Mucosa of gallbladder (tissue), 1 donor: ENCODE measurements at regions not wholly inside any gene's neighbourhood (a gene's known extent, or its start where the extent isn't known, plus 50 kb on each side); places are given as distances from the start of the nearest gene placed in this dataset.
"Not testable (repeated sequence)": the region's sequence is repeated elsewhere in the genome, so short reads cannot be mapped to it uniquely, and the experiment has no call there.

Experiments
- DNase-seq: peaks from one replicate; pipeline ENCODE4 v3.0.0-alpha.2; 2020; ENCODE audit warnings: low spot score
- donor health status: DM: no; HTN: no; CAD: no.

DNA sequence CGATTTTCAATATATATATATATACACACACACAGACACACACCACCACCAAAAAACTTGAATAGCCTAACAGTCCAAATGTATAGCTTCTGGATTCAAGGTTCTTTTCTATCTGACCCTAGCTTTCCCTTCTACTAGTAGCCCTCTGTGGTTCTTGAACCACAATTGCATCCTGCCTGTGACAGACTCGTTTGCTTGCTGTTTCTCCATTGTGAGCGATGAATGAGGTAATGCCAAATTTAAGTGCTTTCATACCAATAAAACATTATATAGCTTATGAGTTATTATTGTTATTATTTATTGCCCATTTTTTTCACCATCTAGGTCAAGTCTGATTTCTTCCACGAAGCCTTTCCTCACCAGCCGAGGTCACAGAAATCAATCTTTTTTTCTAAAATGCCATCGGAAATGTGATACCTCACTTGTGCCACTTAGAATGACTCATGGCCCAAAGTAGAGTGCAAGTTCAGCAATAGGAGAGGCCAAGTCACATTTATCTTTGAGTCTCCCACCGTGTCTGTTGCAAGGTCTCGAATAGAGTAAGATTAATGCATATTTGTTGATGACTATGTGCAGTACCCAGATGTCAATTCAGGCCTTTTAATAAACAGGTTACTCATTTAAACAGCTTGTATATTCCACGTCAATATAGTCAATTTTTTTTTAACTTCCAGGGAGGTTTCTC is 1015.8 kb upstream of the SEL1L start:
- DNase-seq, result no peak

DNA sequence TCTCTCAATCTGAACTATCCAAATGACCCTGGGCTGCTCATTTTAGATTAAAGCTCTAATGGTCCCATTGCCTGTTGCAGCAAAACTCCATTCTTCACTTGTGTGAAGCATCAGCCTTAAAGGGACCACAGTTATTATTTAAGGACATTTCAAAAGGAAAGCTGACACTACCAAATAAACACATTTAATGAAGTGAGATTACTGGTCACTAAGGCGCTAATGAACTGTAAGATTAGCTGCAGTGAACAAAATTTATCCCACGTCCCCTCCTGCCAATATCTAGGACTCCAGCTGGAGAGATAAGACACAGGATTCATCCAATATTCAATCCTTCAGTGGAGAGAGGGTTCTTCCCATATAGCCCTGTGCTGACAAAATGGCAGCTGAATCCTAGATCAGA is 1029.2 kb upstream of the SEL1L start:
- DNase-seq, result no peak

DNA sequence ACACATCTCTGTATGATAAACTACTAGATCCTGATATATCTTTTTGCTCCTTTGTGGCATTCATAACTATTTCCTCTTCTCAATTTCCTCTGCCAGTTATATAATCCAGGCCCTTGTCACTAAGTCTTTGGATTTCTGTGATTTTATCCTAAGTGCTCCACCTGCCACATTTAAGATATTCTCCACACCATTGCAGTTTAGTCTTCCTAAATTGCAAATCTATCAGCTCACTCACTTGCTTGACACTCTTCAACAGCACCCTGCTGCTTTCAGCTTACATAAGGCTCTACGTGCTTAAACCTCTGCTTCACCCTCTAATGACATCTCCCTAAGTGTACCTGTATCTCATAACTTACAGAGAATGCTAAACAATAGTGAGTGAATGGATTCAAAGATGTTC is 1032.2 kb upstream of the SEL1L start:
- no peak for DNase-seq

DNA sequence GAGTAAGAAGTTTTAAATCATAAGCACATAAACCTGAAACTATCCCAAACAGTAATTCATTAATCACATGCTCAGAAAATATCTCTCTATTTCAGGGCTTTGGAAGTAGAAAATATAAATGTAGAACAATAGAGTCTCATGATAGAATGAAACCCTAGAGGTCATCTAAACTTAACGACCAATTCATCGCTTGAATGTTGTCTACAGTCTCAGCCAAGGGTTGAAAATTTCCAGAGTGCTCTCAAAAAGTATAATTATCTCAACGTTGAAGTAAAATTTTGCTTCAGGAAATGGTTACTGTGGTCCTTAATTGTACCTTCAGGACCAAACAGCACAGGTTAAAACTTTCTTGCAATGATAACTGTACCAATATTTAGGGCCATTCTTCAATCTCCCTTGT is 1053.6 kb upstream of the SEL1L start:
- no peak for DNase-seq

DNA sequence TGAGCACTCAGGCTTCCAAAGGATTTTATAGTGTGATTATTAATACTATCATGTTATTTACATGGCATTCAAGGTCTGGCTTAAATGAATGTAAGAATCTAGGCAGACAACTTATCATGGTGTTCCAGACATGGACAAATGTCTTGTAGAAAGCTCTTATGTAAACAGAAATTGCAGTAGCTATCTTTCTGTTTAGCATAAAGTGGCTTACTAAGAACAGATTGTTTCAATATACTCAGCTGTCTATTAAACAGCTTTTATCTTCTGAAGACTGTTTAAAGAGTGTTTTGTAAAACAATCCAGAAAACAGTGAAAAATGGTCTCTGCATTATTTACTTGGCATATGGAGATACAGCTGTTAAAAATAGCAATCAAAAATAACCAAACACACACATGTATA is 1061.8 kb upstream of the SEL1L start:
- DNase-seq, result no peak

DNA sequence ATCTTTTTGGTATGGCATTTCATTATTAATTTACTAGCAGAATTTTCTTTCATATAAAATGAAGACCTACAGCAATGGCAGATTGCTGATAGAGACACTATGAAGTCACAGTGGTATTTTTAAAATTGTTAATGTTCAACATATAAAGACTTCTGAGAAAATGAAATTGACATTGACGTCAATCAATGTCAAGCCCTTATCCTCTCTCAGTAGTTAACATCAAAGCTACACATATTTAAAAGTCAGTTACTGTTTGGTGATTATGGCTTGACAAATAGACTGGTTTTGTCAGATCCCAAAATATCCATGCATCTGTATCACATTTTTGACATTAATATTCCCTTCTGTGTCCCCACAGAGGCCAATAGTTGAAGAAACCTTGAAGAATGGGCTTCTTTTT is 1069.1 kb upstream of the SEL1L start:
- no peak for DNase-seq

DNA sequence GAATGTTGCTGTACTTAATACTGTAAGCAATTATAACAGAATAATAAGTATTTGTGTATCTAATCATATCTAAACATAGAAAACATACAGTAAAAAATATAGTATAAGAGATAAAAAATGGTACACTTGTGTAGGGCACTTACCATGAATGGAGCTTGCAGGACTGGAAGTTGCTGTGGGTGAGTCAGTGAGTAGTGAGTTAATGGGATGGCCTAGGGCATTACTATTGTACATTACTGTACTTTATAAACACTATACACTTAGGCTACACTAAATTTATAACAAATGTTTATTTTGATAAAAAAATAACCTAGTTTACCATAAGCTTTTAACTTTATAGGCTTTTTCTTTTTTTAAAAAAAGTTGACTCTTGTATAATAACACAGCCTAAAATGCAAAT is 1071.2 kb upstream of the SEL1L start:
- DNase-seq, result no peak

DNA sequence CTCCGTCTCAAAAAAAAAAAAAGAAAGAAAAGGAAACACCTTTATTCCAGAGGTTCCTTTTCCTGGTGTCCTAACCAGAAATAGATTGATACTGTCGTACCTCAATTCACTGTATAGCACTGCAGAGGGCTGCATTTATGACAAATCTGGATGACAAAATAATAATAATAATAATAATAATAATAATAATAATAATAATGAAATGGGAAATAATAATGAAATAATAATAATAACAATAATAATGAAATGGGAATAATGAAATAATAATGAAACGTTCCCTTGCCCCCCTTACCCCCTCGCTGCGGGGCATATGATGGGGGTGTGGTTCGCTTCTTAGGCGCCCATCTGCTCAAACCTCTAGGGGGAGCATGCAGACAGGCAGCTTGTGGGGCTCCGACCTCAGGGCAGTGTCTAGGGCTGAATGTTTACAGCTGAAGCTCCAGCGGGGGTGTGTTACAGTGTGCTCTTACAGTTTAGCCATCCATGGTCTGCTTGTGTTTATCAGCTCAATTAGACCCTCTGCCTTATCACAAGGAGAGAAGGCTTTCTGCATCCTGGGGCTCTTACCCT is 1088.3 kb upstream of the SEL1L start:
- DNase-seq, result no peak

DNA sequence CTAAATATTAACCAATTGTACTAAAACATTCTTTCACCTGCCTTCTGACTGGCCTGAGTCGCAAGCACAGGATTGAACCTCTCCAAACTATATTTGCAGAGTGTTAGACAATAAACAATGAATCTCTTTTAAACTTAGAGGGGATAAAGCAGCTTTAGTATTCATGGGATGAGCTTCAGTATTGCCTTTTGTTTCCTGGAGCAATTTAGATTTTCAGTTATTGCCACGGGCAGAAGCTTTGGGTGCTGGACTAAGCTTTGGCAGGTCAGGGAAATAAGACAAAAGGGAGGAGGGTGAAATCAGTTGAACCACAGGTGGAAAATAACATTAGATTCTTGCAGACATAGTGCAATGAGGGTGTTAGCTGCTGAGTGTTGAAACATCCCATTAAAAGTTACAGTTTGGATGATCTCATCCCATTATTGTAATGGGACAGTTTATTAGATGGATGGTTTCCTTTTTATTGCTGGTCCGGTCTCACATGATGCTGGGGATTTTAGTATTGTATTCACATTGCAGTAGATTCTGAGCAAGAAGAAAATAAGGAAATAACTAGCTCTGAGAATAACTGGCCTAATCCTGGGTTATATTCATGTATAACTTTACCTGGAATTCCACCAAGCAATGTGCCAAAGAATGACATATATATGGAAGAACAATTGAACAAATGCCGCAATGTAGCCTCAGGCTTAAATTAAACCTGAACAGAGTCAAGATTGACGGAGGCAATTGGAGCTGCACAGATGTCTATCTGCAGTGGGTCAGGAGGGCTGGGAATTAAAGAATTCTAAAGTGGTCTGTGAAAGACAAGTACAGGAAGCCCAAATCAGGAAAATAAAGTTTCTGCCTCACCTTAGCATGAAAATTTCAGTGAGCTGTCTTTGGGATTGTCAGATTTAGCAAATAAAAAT is 1092.8 kb upstream of the SEL1L start:
- no peak for DNase-seq

DNA sequence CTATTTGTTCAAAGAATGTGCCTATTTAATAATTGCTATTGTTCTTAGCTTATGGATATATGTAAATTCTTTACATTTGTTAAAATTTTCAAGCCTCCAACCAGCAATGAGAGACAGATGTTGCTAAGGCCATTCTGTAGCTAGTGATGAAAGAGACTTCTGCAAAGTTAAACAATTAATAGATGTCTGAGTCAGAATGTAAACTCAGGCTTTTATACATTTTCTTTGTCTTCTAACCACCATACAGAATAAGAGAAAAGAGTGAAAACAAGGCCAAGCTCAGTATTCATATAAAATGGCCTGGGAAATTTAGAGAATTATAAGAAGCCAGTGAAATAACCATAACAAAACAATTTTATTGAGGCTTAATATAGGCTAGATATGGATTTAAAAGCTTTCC is 1102.3 kb upstream of the SEL1L start:
- no peak for DNase-seq

DNA sequence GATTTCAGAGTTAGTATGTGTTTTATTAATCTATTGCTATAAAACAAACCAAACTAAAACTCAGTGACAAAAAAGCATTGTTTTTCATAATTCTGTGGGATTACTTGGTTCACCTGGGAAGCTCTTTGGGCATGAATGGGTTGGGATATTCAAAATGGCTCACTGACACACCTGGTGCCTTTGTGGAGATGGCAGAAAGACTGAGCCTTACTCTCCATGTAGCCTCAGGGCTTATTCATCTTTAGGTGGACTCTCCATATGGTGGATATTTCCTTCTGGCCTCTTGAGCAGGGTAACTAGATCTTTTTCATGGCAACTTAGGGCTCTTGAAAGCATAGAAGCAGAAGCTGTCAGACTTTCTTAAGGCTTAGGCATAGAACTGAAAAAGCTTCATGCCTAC is 1102.8 kb upstream of the SEL1L start:
- no peak for DNase-seq

DNA sequence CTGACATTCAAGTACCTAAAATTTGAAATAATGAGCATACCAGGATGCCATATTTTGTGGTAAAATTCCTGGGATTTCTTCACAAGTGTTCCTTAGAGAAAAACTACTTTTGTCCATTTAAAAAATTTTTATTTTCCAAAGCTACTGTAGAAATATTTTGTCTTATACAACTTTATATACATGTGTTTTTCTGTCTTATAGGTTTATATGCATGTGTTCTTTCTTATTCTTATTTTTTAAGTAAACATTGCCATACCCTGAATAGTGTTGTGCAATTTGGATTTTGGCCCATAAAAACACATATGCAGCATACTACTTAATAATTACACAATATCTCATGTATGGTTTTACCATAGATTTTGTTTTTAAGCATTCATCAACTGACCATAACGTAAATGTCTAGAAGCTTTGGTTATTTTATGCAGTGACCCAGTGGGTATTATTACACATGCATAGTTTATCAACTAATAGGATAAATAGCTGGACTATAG is 1107.4 kb upstream of the SEL1L start:
- DNase-seq, result no peak

DNA sequence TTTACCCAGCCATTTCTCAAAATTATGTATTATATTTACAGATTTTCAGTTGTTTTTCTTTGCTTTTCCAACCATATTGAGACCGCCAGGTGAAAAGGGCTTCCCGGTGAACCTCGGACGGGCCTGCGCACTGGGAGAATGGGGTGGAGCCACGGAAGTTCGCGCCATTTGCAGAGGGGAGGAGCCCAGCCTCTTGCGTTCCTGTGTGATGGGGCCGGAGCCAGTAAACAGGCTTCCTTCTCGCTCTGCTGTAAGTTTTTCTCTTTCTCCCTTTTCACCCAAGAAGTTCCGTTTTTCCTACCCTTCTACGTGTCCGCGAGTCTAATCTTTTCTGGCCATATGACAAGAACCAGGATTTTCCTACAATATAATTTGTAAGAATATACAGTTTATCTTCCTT is 1108.8 kb upstream of the SEL1L start:
- peak; percentile 14 for DNase-seq

DNA sequence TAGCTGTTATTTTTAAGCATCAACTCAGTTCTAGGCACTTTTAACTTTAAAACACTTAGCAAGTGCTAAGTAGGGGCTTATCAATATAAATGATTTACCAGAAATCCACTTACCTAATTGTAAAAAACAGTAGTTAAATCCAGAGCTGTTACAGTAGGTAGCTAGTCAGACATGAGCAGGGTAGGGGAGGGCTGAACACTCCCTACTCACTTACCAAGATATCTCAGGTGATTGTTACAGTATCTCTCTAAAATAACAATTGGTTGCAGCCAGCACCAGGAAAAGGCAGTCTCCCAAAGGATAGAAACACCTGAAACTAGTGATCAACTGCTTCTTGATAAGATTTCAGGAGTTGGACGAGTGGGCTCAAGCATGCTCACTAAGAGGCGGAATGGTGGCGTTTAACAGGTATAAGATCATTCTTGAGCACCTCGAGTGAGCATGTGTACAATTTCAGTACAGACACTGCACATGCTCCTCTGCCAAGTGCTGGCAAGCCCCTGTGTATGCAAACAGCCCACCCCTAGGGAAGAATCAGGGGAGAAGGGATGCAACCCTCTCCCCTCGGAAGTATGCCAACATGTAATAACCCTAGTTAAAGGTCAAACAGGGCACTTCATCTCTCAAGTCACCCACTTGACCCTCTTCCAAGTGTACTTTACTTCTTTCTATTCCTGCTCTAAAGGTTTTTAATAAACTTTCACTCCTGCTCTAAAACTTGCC is 1113.6 kb upstream of the SEL1L start:
- DNase-seq, result no peak

DNA sequence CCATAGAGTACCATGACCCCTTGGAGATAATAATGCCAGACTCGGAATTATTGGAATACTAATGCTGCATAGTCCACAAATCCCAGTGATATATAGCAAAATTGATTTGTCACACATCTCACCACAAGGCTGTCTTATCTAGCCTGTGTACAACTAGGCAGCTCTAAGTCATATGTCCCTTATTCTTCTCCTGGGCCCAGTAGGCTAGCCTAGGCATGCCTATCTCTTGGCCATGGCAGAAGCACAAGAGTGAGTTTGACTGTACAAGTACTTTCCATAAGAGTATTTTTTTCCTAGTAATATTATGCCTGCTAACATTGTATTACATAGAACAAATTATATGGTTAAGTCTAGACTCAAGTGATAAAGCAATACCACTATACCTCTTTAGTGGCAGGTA is 1122.1 kb upstream of the SEL1L start:
- no peak for DNase-seq

DNA sequence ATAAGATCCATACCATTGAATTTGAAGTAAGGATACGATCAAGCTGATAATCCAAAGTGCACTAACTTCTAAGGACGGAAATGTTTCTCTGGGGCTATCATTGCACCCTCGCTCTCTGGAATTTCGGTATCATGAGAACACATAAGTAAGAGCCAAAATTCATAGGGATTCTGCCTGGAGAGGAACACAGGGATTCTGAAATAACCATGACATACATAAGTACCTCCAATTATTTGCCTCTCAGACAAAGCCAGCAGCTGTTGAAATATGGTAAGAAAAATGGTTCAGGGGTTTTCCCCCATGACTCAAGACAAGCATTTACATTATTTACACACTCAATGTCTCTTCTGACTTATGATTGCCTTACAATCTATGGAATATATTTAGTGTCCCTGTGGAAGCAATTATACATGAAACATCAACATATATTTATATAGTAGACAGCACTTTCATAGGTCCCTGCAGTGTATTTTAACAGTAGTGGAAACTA is 1123.6 kb upstream of the SEL1L start:
- no peak for DNase-seq

DNA sequence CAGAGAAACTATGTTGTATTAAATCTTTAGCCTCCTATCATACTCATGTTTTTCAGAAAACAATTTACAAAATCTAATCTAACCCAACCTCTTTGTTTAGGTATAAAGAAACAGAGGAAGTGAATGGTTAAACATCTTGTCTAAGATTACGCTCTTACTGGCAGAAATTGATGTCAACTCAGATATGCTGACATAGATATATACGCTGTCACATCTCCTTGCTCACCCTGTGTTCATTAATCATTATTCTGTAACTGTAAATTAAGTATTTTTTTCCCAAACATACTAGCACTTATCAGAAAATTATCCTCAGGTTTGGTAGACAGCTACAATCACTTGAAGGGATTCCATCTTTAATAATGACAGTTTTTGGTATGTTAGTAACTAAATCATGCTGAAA is 1127.6 kb upstream of the SEL1L start:
- no peak for DNase-seq

DNA sequence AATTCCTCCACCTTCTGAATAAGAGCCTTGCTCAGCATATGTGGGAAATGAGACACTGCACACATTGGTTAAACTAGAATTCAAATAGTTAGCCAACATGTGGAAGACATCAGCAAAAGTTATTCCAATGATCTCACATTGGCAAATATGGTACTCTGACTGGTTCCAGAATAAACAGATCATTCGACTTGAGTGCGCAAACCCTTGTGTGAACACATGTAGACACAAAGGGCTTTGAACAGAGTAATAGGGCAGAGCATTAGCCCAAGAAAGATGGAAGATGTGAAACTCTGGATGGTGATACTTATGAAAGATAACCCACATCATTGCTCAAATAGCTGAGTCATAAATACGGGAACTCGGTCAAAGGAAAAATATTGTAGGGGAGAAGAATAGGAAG is 1133.4 kb upstream of the SEL1L start:
- DNase-seq, result no peak

DNA sequence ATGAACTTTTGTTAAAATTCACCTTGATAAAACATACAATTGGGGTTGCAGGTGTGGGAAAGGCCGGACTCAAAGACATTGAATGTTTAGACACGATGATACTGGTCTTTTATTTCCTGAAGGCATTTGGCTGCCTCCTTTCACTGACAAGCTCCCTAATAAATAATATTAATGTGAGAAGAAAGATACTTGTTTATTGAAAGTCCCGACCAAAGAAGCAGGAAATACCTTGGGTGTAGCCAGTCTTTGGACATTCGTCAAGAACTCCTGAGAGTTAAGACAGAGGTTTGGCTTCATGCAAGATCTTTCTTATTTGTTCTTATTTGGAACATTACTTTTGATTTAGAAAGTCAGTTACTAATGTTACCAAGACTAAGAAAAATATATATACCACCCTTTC is 1133.8 kb upstream of the SEL1L start:
- DNase-seq, result no peak

DNA sequence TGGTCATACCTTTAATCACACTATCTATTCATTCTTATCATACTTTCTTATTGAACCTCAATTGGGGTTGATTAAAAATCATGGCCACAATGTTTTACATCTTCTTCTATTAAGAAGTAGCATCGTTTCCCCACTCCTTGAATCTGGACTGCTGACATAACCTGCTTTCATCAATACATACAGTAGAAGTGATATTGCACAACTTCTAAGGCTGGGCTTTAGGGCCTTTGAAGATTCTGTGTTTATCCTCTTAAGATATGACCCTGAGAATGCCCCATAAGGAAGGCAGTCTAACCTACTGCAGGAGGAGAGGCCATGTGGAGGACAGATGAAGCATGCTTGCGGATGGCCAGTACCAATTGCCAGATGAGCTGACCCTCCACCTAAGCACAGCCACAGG is 1142.8 kb upstream of the SEL1L start:
- no peak for DNase-seq

DNA sequence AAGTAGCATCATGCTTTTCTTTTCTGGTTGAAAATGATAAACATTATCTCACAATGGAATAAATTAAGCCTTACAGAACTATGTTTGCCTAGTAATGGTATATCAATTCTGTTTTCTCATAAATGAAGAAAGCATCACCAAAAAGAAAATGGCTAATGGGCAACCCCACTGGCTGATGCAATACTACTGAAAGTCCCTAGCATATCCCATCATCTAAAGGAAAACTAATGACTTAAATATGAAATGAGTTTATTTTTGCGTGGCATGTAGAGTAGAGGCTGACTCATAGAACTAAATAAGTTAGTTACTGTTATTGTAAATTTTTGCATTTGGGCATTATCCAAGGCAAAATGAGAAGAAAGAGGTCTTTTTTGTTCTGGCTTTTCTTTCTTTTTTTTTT is 1156.3 kb upstream of the SEL1L start:
- DNase-seq, result no peak

DNA sequence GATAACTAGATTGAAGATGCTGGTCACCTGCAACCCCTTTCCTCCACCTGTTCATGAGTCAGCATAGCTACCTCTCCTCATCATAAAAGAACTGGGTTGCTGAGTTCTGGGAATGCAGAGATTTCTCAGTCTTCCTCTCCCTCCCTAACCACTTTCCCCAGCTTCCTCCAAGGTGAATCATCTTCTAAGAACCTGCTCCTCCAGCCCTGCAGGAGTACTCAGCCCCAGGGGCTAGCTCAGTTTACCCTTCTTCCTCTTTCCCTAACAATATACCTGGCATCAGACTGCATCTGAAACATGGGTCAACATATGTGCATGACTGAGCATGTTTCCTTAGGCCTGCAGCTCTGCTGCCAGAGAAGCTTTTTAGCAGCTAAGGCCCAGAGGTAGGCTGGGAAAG is 1157.5 kb upstream of the SEL1L start:
- DNase-seq, result not testable (repeated sequence)
